D341Med (cell line): ENCODE measurements at regions not wholly inside any gene's neighbourhood (a gene's known extent, or its start where the extent isn't known, plus 50 kb on each side); places are given as distances from the start of the nearest gene placed in this dataset.

Experiments used
- DNase-seq: peaks from one replicate; pipeline ENCODE4 v3.0.0; 2012; ENCODE audit warnings: low spot score

DNA sequence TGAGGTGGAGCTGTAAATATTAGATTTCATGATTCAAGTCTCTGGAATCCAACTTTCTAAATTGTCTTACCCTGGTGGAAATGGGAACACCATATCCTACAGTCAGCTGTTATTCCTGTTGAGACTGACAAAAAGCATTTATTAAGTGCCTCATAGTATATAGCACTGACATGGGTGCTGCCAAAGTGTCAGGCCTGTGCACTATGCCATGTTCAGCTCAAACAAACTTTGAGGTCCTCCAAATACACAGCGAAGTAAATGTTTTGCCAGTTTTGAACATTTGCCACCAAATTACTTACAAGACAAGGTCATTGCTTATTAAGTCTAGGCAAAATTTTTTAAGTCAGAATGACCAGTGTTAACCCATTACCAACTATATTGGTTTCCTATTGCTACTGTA lies 162.9 kb upstream of the SLC25A13 start:
- no peak for DNase-seq

DNA sequence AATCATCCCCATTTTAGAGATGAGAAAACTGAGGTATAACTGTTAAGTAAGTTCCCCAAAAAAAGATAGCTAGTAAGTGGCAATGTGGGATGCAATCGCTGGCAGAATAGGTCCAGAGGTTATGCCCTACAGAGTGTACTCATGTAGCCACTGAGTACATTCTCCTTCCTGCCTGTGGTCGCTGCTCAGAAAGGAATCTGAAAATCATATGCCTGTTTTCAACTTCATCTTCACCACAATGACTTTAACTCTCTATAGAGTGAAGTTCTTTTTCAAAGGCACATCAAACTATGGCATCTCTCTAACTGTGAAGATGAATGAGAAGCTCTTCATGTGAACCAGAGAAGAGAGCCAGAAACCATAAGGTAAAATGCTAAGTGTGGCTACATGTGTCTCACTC lies 162.2 kb upstream of the SLC25A13 start:
- DNase-seq: no peak

DNA sequence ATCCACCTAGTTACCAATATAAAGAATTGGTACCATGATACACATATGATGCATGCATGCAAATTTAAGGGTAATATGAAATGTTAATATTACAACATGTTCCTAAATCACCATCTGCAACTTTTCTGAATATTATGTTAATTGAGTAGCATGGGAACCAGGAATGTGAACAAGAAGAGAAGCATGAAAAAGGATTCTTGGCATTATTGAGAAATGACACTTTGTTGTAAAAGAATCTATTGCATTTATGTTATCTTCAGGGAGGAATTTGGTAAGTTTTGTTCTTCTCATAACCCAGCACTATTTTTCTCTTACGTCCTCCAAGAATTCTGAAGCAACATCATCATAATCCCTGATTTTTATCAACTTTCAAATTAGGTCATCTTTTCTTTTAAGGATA lies 159.9 kb upstream of the SLC25A13 start:
- no peak for DNase-seq

DNA sequence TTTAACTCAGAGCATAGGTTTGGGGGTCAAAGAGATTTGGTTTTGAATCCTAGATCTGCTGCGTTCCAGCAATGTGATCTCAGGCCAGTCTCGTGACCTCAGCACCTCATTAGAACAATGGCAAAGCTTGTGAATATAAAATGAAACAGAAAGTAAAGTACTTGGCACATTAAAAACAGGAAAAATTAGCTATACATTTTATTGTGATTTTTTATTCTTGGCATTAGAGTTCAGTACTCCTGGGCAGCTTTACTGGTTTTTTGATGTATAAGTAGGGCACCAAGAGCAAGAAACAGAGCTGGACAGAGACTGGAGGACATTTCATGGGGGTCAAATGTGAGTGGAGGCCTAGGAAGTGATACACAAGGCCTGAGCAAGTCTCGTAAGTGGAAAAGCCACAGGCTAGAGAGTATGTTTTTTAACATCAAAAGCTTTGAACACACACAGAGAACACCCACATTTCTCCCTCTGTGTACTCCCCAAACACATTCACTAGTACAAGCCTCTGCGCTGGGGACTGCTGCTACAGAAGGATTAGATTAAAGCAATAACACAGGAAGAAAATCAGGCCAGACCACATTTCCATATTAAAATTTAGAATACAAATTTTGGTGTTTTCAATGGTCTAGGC lies 157.2 kb upstream of the SLC25A13 start:
- no peak for DNase-seq

DNA sequence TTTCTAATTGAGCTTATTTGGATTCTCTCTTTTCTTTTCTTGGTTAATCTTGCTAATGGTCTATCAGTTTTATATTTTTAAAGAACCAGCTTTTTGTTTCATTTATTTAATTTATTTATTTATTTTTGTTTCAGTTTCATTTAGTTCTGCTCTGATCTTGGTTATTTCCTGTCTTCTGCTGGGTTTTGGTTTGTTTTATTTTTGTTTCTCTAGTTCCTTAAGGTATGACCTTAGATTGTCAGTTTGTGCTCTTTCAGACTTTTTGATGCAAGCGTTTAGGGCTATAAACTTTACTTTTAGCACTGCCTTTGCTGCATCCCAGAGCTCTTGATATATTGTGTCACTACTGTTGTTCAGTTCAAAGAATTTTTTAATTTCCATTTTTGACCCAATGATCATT lies 149.7 kb upstream of the SLC25A13 start:
- no peak for DNase-seq

DNA sequence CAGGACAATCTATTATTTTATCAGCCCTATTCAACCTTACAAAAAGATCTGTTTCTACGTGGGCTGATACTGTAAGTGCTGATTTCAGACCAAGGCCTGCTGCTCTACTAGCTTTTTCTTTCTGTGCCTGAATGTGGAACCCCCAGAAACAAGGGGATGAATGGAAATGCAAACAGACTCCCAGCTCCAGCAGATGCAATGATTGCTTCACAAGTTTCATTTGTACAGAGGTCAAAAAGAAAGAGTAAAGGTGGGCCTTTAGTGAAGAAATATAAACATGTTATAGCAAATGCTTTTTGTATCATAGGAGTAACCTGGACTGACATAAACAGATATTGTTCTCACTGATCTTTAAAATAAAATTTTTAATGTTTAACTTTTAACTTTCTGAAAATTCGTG lies 130.2 kb upstream of the SLC25A13 start:
- DNase-seq: no peak

DNA sequence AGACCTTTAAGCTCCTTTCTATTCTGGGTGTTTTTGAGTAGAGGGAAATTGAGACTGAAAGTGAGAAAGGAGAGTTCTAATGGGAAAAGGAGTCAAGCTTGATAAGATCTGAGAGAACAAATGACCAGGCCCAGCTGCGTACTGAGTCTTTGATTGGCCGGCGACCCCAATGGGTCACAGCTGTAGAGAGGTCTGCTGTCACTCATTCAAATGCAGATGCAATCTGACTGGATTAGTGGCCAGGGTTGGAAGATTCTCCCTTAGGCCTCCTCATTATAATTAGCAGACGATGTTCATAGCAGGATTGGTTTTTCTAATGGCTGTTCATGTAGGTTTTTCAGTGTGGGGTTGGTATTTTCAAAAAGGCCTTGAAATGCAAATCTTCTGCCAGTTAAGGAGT lies 127.2 kb upstream of the SLC25A13 start:
- DNase-seq: no peak

DNA sequence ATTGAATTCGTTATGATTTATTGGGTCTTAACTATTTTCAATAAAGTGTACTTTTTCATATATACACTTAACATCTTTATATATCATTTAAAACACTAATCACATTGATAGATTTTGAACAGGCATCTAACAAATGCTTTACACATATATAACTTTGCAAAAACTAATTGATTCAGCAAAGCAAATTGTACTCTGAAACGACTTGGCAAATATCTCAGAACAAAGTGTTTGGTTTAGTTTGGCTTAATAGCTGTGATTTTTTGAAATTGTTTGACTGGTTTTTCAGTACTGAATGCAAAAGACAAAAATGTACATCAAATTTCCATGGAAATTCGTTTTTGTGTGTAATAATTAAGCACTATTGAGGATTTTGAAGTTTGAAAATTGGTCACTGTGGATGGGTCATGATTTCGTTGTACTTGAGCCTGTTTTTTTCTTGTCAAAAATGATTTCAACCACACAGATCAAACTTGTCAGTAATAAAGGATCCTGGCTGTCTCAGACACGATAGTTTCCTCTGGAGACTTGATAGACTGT lies 125.3 kb upstream of the SLC25A13 start:
- no peak for DNase-seq

DNA sequence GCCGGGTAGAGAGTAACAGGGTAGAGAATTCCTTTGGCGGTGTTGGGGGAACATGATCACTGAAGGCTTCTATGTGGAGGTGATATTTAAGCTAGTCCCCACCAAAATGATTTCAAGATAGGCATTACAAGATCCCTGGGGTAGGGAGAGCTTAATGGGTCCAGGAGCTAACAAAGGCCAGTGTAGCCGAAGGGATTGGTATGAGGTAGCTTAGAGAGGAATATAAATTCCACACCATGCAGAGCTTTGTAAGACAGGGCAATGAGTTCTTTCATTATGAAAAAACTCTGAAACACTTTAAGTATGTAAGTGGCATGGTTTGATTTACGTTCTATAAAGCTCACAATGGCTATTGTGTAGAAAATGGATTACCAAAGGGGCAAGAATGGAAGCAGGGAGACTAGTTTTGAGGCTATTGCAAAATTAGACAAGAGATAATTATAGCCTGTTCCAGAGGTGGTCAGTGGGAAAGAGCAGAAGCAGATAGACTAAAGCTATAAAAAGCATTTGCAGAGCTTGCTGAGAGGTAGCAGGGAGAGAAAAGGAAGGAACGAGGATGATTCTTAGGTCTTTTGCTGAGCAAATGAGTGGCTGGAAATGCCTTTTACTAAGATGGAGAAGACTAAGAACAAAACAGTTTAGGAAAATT lies 119.7 kb upstream of the SLC25A13 start:
- DNase-seq: no peak

DNA sequence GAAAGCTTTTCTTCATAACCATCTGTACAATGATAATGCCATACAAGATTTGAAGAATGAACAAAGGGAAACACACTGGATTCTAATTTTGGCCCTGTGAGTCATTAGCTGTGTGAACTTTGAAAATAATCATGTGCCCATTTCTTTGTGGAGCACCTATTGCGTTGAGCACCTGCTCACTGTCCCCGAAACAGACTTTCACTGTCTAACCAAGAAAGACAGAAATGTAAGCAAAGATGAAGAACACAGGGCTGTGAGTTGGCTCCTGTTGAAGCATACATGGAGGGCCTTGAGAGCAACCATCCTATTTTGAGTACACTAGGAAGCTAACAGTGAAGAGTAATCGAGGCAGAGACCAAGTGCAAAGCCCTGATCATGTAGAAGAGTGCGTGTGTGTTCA lies 118.4 kb upstream of the SLC25A13 start:
- no peak for DNase-seq

DNA sequence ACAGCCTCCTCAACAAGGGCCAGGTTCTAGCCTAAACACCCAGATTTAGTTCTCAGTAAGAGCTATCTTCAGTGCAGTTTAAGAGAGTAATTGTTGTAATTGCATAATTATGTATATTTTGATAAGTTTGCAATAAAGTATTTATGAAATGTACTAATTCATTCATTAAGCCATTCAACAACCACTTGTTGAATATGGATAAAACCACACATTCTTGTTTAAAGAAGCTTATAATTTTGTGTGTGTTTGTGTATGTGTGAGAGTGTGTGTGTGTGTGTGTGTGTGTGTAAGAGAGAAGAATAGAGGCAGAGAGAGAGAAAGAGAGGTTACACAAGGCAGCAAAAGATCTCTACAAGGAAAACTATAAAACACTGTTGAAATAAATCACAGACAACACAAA lies 115.0 kb upstream of the SLC25A13 start:
- DNase-seq: no peak

DNA sequence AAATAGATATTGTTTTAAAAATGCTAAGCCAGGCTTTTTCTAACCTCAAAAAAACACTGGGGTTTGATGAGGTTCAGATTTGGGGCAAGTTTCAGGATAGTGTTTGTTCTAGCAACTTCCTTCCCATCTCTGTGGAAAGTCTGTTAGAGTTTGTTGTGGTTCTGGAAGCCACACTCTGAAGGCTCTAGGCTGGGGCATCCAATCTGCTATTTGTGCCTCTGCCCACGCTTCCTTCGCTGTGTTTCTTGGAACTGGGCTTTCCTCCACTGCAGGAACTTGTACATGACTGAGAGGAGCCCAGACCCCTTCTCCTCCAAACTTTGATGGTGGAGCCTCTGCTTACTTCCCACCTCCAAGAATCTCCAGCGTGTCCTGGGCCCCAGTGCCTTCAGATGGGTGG lies 108.5 kb upstream of the SLC25A13 start:
- DNase-seq: no peak

DNA sequence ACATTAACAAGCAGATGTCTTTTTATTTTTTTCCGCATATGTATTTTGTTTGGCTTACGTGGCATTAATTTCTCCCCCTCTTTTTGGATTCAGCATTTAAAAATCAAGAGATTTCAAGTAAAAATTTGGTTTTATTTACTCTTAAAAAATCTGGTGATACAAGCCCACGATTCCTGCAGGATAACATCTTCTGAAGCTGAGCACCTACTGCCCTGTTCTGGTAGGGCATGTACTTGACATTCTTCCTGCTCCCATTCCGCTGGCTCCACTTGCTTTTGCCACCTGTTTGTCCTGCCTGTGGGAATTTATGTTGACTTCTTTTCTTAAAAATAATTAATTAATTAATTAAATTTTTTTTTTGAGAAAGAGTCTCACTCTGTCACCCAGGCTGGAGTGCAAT lies 105.2 kb upstream of the SLC25A13 start:
- DNase-seq: no peak

DNA sequence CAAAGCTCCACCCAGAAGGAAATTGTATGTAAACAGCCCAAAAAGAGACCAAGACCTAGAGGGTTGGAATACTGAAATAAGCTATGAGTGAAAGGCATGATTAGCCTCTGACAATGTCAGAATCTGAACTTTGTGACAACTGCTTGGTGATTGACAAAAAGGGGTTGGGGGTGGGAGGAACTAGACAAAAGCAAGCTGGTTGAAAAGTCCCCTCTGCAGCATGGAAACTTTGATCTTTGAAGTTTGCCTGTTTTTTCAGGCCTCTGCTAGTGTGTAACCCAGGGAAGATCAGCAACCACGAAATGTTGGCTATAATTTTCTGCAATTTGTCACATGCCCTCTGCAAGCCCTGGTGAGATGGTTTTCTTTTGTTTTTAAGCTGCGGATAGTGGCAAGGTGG lies 104.8 kb upstream of the SLC25A13 start:
- no peak for DNase-seq

DNA sequence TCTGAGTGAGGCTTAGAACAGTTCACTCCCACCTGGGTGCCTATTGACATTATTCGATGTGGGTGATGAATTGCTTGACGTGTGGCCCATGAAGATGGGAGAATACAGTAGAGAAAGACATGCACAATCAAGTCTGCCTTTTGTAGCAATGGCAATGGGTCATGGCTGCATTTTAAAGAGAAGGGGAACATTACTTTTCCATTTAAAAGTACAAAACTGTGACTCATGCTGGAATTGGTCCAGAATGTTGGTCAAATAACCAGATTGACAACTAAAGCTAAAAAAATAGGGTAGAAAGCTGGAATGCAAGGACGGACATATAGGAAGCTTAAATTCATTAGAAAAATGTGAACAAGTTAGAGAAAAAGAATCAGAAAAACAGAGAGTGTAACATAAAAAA lies 104.1 kb upstream of the SLC25A13 start:
- DNase-seq: no peak

DNA sequence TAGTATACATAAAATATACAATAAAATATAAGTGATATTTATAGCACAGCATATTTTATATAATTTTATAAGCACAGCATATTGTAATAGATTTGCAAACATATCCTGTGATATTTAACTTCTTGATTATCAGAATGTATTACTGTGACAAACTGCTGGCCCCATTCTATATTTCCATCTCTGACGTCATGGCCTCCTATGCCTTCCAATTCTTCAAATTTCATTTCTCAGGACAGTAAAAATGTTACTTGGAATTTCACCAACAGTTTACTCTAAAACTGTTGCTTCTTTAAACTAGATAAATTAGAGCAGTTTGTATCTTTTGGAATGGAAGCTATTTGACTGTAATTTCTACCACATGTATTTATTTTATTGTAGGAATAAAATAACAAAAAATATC lies 102.5 kb upstream of the SLC25A13 start:
- DNase-seq: no peak

DNA sequence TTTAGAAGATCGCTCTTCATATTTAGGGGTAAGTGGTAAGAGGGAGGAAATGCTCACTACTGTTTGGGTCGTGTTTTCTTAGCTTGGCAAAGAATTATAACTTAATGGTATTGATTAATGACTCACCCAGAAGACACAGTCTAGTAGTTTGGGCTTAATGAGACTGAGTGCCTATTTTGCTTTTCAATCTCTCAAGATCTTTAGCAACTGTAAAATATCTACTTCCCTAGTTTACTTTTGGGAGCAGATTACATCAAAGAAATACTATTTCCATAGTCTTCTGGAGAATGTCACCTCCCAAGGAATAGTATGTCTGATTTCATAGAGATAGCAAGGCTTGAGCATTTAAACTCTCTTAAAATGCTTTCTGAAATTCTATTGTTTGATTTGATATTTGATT lies 100.5 kb upstream of the SLC25A13 start:
- DNase-seq: no peak

DNA sequence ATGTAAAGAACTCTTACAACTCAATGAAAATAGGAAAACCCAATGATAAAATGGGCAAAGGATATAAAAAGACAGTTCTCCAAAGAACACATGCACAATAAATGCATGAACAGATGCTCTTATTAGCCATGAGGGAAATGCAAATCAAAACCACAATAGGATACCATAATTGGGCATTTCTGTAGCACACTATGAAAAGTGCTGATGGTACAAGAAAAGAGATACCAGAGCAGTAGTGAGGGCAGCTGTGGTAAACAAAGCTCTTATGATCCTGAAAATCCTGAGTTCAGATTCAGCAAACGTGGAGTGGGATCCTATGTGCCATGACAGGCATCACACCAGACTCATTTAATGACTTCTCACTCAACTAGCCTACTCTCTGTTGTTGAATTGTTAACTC lies 96.7 kb upstream of the SLC25A13 start:
- no peak for DNase-seq

DNA sequence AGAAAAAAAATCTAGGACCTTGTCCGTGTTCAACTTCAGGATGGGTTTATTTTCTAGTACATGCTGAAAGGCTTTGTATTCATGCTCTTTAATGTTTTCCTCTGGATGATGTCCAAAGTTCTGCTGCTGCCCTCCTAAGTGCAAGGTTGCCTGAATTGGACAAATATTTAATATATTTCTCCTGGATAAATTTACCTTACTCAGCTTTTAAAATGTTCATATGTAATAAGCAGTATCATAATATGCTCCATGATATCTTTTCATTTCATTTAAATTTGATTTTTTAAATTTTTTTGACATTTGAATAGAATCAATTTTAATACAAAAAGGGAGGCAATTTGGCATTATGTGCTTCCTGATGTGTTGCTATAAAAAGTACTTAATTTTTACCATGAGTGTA lies 95.9 kb upstream of the SLC25A13 start:
- no peak for DNase-seq

DNA sequence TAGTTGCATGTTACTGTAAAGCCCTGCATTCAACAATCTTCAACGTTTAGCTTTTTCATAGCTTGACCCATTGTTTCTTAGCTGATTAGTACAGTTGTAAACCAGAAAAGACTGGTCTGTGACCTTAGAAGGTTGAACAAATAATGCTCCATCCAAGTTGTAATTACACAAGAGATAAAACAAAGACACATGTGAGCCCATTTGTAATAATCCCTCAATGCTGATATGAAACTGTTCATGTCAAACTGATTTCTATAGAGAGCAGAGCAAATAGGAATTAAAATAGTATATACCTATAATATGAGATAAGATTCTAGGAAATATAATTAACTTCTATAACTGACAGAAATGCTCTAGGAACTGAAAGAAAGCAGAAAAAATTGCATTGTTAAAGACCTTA lies 94.7 kb upstream of the SLC25A13 start:
- no peak for DNase-seq

DNA sequence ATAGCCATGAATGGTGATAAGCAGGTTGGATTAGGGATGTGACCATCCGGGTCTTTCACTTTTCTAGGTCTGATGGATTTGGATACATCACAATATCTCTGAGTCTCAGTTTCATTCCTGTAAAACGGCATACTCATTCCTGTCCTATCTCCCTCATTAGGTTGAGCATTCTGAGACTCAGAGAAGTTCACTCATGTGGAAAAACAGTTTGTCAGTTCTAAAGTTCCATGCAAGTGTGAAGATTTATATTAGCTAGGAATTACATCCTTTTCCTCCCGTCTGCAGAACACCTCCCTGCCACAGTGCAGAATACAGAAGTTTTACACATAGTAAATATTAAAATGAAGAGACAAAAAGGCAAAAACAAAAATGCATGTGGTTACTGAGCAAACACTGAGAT lies 94.2 kb upstream of the SLC25A13 start:
- DNase-seq: no peak

DNA sequence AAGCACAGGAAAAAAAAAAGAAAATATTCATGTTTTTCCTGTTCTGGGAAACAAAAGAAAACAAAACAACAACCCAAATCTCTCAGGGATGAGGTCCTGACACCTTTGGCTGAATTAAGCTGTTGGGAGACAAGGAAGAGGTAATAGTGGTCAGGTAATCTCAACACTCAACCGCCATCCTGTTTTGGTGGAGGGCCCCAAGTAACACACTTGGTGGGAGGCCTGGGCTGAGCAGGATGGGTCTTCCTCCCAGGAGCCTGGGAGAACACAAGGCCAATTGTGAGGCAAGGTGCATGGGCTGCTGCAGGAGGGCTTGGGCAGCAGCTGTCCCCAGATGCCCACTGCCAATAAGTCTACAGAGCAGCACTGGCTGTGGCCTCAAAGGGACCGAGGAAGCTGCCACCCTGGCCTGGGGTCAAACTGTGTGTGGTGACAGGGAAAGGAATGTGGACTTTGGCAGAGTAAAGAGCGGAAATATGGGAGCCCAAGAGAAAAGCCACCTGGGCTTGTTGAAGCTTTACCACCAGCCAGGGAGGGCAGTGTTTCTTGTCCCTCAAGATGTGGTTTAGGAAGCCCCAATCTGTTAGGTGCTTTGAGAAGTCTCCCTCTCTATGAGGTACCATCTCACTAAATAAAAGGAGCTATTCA lies 93.5 kb upstream of the SLC25A13 start:
- DNase-seq: no peak

DNA sequence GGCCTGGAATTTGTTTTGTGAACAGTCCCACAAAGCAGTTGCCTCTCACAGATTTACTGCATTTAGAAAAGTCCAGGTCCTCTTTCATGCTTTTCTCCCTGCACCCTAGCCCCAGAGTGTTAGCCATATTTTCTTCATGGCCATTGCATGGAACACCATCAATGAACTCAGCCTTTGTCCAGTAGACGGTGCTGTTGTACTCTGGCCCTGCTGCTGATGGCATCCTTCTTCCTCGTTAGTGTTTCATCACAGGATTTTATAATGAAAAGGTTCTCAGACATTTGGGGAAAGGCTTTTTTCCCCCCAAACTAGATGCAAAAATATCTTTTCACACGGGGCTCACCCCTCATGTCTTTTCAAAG lies 93.0 kb upstream of the SLC25A13 start:
- DNase-seq: peak; percentile 66
